K562 (cell line): ENCODE measurements at regions not wholly inside any gene's neighbourhood (a gene's known extent, or its start where the extent isn't known, plus 50 kb on each side); places are given as distances from the start of the nearest gene placed in this dataset.

ENCODE experiments used
- CBX5 ChIP-seq: IDR thresholded peaks from 2 replicates; pipeline ENCODE4 v1.6.1; 2014; ENCODE audit warnings: low read depth, borderline replicate concordance
- CTCFL ChIP-seq: IDR thresholded peaks from 2 replicates; pipeline ENCODE4 v1.6.1; 2011; ENCODE audit warnings: borderline replicate concordance, low read depth, mild to moderate bottlenecking, moderate library complexity, low read length; ENCODE audit not compliant: insufficient read depth, poor library complexity, severe bottlenecking
- CXXC5 ChIP-seq: fragments of 250-450 bp; sonication (Bioruptor Pico); IDR thresholded peaks from 2 replicates; pipeline ENCODE4 v1.8.0; 2022; ENCODE audit warnings: inconsistent platforms, mild to moderate bottlenecking, moderate library complexity
- DNMT1 ChIP-seq: fragments of 450-650 bp; IDR thresholded peaks from 2 replicates; pipeline ENCODE4 v1.6.1; 2016; ENCODE audit warnings: antibody characterized with exemption, mild to moderate bottlenecking
- HNRNPH1 ChIP-seq: fragments of 200-400 bp; formaldehyde crosslinking; optimal IDR thresholded peaks from 2 replicates; pipeline ENCODE3; 2017; ENCODE audit warnings: low read depth, mild to moderate bottlenecking, low read length, moderate library complexity
- NONO ChIP-seq, 2 experiments: fragments of 200-400 bp in 1 of 2; fragments of 450-650 bp in 1 of 2; formaldehyde crosslinking in 1 of 2; IDR thresholded peaks; 2 replicates each; pipeline ENCODE4 v1.6.1; 2017; ENCODE audit warnings: low read depth in 2 of 2, mild to moderate bottlenecking in 2 of 2, moderate library complexity in 2 of 2, low read length in 1 of 2
- PRPF4 ChIP-seq: fragments of 200-400 bp; formaldehyde crosslinking; IDR thresholded peaks from one replicate; pipeline ENCODE4 v1.6.1; 2017; ENCODE audit warnings: low read length, low read depth, mild to moderate bottlenecking; ENCODE audit not compliant: insufficient read depth, poor library complexity, severe bottlenecking
- RBBP5 ChIP-seq: fragments of 200-600 bp; sonication (generic); IDR thresholded peaks from 2 replicates; pipeline ENCODE4 v1.6.1; 2012; ENCODE audit warnings: borderline replicate concordance, mild to moderate bottlenecking, low read length, control low read depth, inconsistent platforms; ENCODE audit not compliant: insufficient read depth, poor library complexity, severe bottlenecking
- ZBTB11 ChIP-seq, 3 experiments: fragments of 200-800 bp in 1 of 3; fragments of 250-450 bp in 1 of 3; fragments of 450-650 bp in 1 of 3; sonication (Bioruptor Pico) in 1 of 3; sonication (Bioruptor generic) in 1 of 3; formaldehyde crosslinking in 1 of 3; IDR thresholded peaks; 2 replicates each; pipeline versions ENCODE4 v1.6.1 to v1.8.0; 2016 to 2022; ENCODE audit warnings: mild to moderate bottlenecking in 2 of 3, missing genetic modification characterization in 2 of 3, missing compliant biosample characterization in 1 of 3, moderate library complexity in 1 of 3
- ZNF398 ChIP-seq: fragments of 250-450 bp; sonication (Bioruptor Pico); IDR thresholded peaks from 2 replicates; pipeline ENCODE4 v1.8.0; 2021; ENCODE audit warnings: moderate library complexity, mild to moderate bottlenecking, inconsistent platforms

- no peak for TF ChIP-seq ZNF398
- TF ChIP-seq PRPF4, result no peak
- no peak for TF ChIP-seq HNRNPH1
- no peak for TF ChIP-seq RBBP5
- TF ChIP-seq NONO (IDR thresholded peaks at IDR 0.05; ENCODE audit: low read depth in 2 of 2, low read length in 1 of 2), result no peak
- no peak for TF ChIP-seq CXXC5 (CRISPR knock-in tag)
- no peak for TF ChIP-seq CTCFL
- no peak for TF ChIP-seq CBX5
- TF ChIP-seq ZBTB11 (CRISPR knock-in tag; IDR thresholded peaks at IDR 0.05), result no peak
- no peak for TF ChIP-seq DNMT1
Measured at GRCh38 chr2:240358821-240359397, 76.6 kb upstream of the GPC1 start (continued).
